K562 (cell line): ENCODE measurements at regions not wholly inside any gene's neighbourhood (a gene's known extent, or its start where the extent isn't known, plus 50 kb on each side); places are given as distances from the start of the nearest gene placed in this dataset.

Experiments
- ELF4 ChIP-seq: fragments of 450-650 bp; formaldehyde crosslinking; IDR thresholded peaks from 2 replicates; pipeline ENCODE4 v1.4.0; 2022; ENCODE audit warnings: missing genetic modification characterization
- FOXA1 ChIP-seq: fragments of 450-650 bp; IDR thresholded peaks from 2 replicates; pipeline ENCODE4 v1.6.1; 2016; ENCODE audit warnings: mild to moderate bottlenecking, borderline replicate concordance
- FOXK1 ChIP-seq: sonication (generic); formaldehyde crosslinking; IDR thresholded peaks from 2 replicates; pipeline ENCODE4 v1.8.0; 2022; ENCODE audit warnings: missing genetic modification reagents, mild to moderate bottlenecking, borderline replicate concordance
- GTF2F1 ChIP-seq: IDR thresholded peaks from 2 replicates; pipeline ENCODE4 v1.6.1; 2011; ENCODE audit warnings: low read depth, low read length, improper control_type of control experiment
- ILF3 ChIP-seq: fragments of 450-650 bp; IDR thresholded peaks from 2 replicates; pipeline ENCODE4 v1.6.1; 2018; ENCODE audit warnings: antibody characterized with exemption, mild to moderate bottlenecking, moderate library complexity, borderline replicate concordance
- KDM2B ChIP-seq: fragments of 250-450 bp; sonication (Bioruptor Pico); IDR thresholded peaks from 2 replicates; pipeline ENCODE4 v1.8.0; 2021; ENCODE audit warnings: mild to moderate bottlenecking, moderate library complexity
- MAFF ChIP-seq: IDR thresholded peaks from 2 replicates; pipeline ENCODE4 v1.6.1; 2012; ENCODE audit warnings: low read length, improper control_type of control experiment
- MCM2 ChIP-seq: fragments of 450-650 bp; IDR thresholded peaks from 2 replicates; pipeline ENCODE4 v1.6.1; 2017; ENCODE audit warnings: low read depth, mild to moderate bottlenecking
- MITF ChIP-seq: IDR thresholded peaks from 2 replicates; pipeline ENCODE4 v1.6.1; 2014; ENCODE audit warnings: antibody characterized with exemption
- MXI1 ChIP-seq: IDR thresholded peaks from 2 replicates; pipeline ENCODE4 v1.6.1; 2011; ENCODE audit warnings: low read depth, mild to moderate bottlenecking, improper control_type of control experiment, low read length
- PYGO2 ChIP-seq: fragments of 450-650 bp; IDR thresholded peaks from 2 replicates; pipeline ENCODE4 v1.6.1; 2016; ENCODE audit warnings: mild to moderate bottlenecking, missing genetic modification characterization, moderate library complexity, missing compliant biosample characterization
- RB1 ChIP-seq: fragments of 450-650 bp; IDR thresholded peaks from 2 replicates; pipeline ENCODE4 v1.6.1; 2017; ENCODE audit warnings: low read depth, mild to moderate bottlenecking
- RBM22 ChIP-seq: fragments of 200-400 bp; formaldehyde crosslinking; IDR thresholded peaks from 2 replicates; pipeline ENCODE4 v1.6.1; 2018; ENCODE audit warnings: low read length, low read depth; ENCODE audit not compliant: poor library complexity, severe bottlenecking
- RFX5 ChIP-seq: IDR thresholded peaks from 2 replicates; pipeline ENCODE4 v1.6.1; 2011; ENCODE audit warnings: low read depth, mild to moderate bottlenecking, improper control_type of control experiment, low read length
- RHOXF2B ChIP-seq: fragments of 250-450 bp; sonication (Bioruptor Pico); conservative IDR thresholded peaks from 2 replicates; pipeline ENCODE4 v1.5.1; 2021
- SMAD1 ChIP-seq: fragments of 150-350 bp; IDR thresholded peaks from 2 replicates; pipeline ENCODE4 v1.6.1; 2014; ENCODE audit warnings: low read length, low read depth; ENCODE audit not compliant: partially characterized antibody
- TAL1 ChIP-seq: fragments of 450-650 bp; IDR thresholded peaks from 2 replicates; pipeline ENCODE4 v1.6.1; 2016; ENCODE audit warnings: mild to moderate bottlenecking
- ZFP91 ChIP-seq: sonication (generic); formaldehyde crosslinking; IDR thresholded peaks from 2 replicates; pipeline ENCODE4 v1.8.0; 2022; ENCODE audit warnings: mild to moderate bottlenecking, missing genetic modification reagents
- ZNF778 ChIP-seq: fragments of 450-650 bp; formaldehyde crosslinking; IDR thresholded peaks from 2 replicates; pipeline ENCODE4 v1.4.0; 2020; ENCODE audit warnings: mild to moderate bottlenecking, moderate library complexity
- TF ChIP-seq, protein P1 (sequence below): fragments of 450-650 bp; IDR thresholded peaks from 2 replicates; pipeline ENCODE4 v1.6.1; 2016; ENCODE audit warnings: low read depth, mild to moderate bottlenecking, moderate library complexity
- TF ChIP-seq, protein P2 (sequence below): fragments of 250-450 bp; sonication (Bioruptor Pico); IDR thresholded peaks from 2 replicates; pipeline ENCODE4 v1.5.0; 2020; ENCODE audit warnings: mild to moderate bottlenecking
- TF ChIP-seq, protein P3 (sequence below): sonication (generic); formaldehyde crosslinking; IDR thresholded peaks from 2 replicates; pipeline ENCODE4 v1.8.0; 2023; ENCODE audit warnings: mild to moderate bottlenecking, missing genetic modification reagents

DNA sequence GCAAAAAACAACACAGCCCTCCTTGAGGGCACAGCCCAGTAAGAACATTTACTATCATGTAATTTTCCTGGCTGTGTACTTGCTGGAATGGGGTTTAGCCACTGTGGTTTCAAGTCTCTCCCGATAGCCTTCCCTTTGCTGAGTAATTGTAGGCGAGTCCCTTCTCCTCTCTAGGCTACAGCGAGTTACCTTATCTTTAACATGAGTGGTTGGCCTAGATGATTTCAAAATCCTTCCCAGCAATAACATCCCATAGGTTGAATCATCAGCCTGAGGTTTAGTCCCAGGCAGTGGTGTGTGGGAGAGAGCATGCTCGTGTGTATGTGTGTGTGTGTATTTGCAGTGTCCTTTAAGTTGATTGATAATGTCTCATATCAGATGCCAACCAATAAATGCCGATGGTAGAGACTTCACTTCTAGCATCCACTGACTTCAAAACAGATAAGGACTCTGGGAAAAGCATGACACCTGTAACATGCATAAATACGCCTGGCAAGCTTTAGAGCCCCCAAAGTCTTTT lies 142.9 kb upstream of the ZMIZ1 start (continued):
- TF ChIP-seq ELF4 (CRISPR knock-in tag) = 0 out of 2 replicates have a peak, but pooled peaks have one; percentile 8
- TF ChIP-seq MITF = no peak
- TF ChIP-seq TAL1 = no peak
- TF ChIP-seq RHOXF2B = no peak
- TF ChIP-seq ZFP91 (CRISPR knock-in tag) = no peak
- no peak for TF ChIP-seq RB1
- no peak for TF ChIP-seq ILF3
- TF ChIP-seq MAFF = peak; percentile 52; the same call in 1 of the 2 replicates
- no peak for TF ChIP-seq FOXK1 (CRISPR knock-in tag)
- no peak for TF ChIP-seq RFX5
- no peak for TF ChIP-seq PYGO2
- TF ChIP-seq, protein P1, sequence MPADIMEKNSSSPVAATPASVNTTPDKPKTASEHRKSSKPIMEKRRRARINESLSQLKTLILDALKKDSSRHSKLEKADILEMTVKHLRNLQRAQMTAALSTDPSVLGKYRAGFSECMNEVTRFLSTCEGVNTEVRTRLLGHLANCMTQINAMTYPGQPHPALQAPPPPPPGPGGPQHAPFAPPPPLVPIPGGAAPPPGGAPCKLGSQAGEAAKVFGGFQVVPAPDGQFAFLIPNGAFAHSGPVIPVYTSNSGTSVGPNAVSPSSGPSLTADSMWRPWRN = peak; percentile 77
- no peak for TF ChIP-seq SMAD1
- TF ChIP-seq FOXA1 = no peak
- TF ChIP-seq, protein P2, sequence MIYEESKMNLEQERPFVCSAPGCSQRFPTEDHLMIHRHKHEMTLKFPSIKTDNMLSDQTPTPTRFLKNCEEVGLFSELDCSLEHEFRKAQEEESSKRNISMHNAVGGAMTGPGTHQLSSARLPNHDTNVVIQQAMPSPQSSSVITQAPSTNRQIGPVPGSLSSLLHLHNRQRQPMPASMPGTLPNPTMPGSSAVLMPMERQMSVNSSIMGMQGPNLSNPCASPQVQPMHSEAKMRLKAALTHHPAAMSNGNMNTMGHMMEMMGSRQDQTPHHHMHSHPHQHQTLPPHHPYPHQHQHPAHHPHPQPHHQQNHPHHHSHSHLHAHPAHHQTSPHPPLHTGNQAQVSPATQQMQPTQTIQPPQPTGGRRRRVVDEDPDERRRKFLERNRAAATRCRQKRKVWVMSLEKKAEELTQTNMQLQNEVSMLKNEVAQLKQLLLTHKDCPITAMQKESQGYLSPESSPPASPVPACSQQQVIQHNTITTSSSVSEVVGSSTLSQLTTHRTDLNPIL (CRISPR knock-in tag) = no peak
- no peak for TF ChIP-seq ZNF778 (CRISPR knock-in tag)
- TF ChIP-seq KDM2B (CRISPR knock-in tag) = no peak
- TF ChIP-seq, protein P3, sequence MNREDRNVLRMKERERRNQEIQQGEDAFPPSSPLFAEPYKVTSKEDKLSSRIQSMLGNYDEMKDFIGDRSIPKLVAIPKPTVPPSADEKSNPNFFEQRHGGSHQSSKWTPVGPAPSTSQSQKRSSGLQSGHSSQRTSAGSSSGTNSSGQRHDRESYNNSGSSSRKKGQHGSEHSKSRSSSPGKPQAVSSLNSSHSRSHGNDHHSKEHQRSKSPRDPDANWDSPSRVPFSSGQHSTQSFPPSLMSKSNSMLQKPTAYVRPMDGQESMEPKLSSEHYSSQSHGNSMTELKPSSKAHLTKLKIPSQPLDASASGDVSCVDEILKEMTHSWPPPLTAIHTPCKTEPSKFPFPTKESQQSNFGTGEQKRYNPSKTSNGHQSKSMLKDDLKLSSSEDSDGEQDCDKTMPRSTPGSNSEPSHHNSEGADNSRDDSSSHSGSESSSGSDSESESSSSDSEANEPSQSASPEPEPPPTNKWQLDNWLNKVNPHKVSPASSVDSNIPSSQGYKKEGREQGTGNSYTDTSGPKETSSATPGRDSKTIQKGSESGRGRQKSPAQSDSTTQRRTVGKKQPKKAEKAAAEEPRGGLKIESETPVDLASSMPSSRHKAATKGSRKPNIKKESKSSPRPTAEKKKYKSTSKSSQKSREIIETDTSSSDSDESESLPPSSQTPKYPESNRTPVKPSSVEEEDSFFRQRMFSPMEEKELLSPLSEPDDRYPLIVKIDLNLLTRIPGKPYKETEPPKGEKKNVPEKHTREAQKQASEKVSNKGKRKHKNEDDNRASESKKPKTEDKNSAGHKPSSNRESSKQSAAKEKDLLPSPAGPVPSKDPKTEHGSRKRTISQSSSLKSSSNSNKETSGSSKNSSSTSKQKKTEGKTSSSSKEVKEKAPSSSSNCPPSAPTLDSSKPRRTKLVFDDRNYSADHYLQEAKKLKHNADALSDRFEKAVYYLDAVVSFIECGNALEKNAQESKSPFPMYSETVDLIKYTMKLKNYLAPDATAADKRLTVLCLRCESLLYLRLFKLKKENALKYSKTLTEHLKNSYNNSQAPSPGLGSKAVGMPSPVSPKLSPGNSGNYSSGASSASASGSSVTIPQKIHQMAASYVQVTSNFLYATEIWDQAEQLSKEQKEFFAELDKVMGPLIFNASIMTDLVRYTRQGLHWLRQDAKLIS = no peak
- no peak for TF ChIP-seq MCM2
- no peak for TF ChIP-seq RBM22
- TF ChIP-seq GTF2F1 = no peak
- TF ChIP-seq MXI1 = no peak
